PC-9 (cell line): ENCODE measurements at regions not wholly inside any gene's neighbourhood (a gene's known extent, or its start where the extent isn't known, plus 50 kb on each side); places are given as distances from the start of the nearest gene placed in this dataset.

ENCODE experiments used
- BruUV-seq: library from RNA; stranded (reverse); fragments of 400-500 nt; replicated peaks from 2 replicates; lab custom pipeline; 2021; lab: Mats Ljungman, UMichigan
- CTCF ChIA-PET: fragments of 300-600 bp; sonication (Branson Sonifier 250); formaldehyde crosslinking; loops from one replicate; lab custom pipeline; 2022; ENCODE audit warnings: antibody characterized with exemption; lab: Charles Lee
- POLR2A ChIA-PET: fragments of 300-600 bp; sonication (Branson Sonifier 250); formaldehyde crosslinking; loops from one replicate; lab custom pipeline; 2022; ENCODE audit warnings: antibody characterized with exemption; ENCODE audit not compliant: unreplicated experiment; lab: Charles Lee
- DNase-seq, 2 experiments: peaks; one replicate each; pipeline versions ENCODE4 v3.0.0 to v3.0.0-alpha.2; 2015 to 2022; ENCODE audit warnings: mixed read lengths in 1 of 2
- H2AFZ ChIP-seq: fragments of 200-600 bp; sonication (generic); 2 replicates; pipeline ENCODE4 v1.8.1; 2017; ENCODE audit warnings: antibody characterized with exemption
- H3F3A ChIP-seq: fragments of 200-600 bp; sonication (generic); 2 replicates; pipeline ENCODE4 v1.8.1; 2017; ENCODE audit warnings: antibody characterized with exemption, mild to moderate bottlenecking, low read depth; ENCODE audit not compliant: insufficient read depth
- H3K27ac ChIP-seq: fragments of 200-600 bp; sonication (generic); 2 replicates; pipeline ENCODE4 v1.6.1; 2016; ENCODE audit warnings: mixed run types
- H3K27me3 ChIP-seq: fragments of 200-600 bp; sonication (generic); 2 replicates; pipeline ENCODE4 v1.6.1; 2016; ENCODE audit warnings: low read depth, mixed run types; ENCODE audit not compliant: insufficient read depth
- H3K36me3 ChIP-seq: fragments of 200-600 bp; sonication (generic); 2 replicates; pipeline ENCODE4 v1.6.1; 2016; ENCODE audit warnings: low read depth, mixed run types
- H3K4me1 ChIP-seq: fragments of 200-600 bp; sonication (generic); replicated peaks from 2 replicates; pipeline ENCODE4 v1.6.1; 2016; ENCODE audit warnings: mixed run types; ENCODE audit not compliant: insufficient read depth
- H3K4me2 ChIP-seq: fragments of 200-600 bp; sonication (generic); 2 replicates; pipeline ENCODE4 v1.6.1; 2017; ENCODE audit warnings: mixed run types
- H3K4me3 ChIP-seq: fragments of 200-600 bp; sonication (generic); 2 replicates; pipeline ENCODE4 v1.6.1; 2016; ENCODE audit warnings: mixed run types
- H3K79me2 ChIP-seq: fragments of 200-600 bp; sonication (generic); 2 replicates; pipeline ENCODE4 v1.6.1; 2017; ENCODE audit warnings: low read depth, mixed run types
- H3K9me2 ChIP-seq: fragments of 200-600 bp; sonication (generic); 2 replicates; pipeline ENCODE4 v1.8.1; 2017; ENCODE audit warnings: mild to moderate bottlenecking; ENCODE audit not compliant: insufficient read depth
- H3K9me3 ChIP-seq: fragments of 200-600 bp; sonication (generic); 2 replicates; pipeline ENCODE4 v1.8.1; 2016; ENCODE audit warnings: low read depth; ENCODE audit not compliant: insufficient read depth
- H4K20me1 ChIP-seq: fragments of 200-600 bp; sonication (generic); 2 replicates; pipeline ENCODE4 v1.8.1; 2017; ENCODE audit not compliant: insufficient read depth
- EZH2 ChIP-seq: fragments of 200-600 bp; sonication (generic); IDR thresholded peaks from 2 replicates; pipeline ENCODE4 v1.8.0; 2017; ENCODE audit warnings: antibody characterized with exemption, low read depth
- intact Hi-C: fragments of 100-400 bp; cut with micrococcal nuclease; formaldehyde crosslinking; loops from one replicate; pipeline ENCODE4 v1.10.0; 2022; ENCODE audit not compliant: unreplicated experiment
- TF ChIP-seq, protein P1 (sequence below): fragments of 200-600 bp; sonication (generic); conservative IDR thresholded peaks from 2 replicates; pipeline ENCODE4 v1.6.1; 2017; ENCODE audit warnings: mixed run types, antibody characterized with exemption, mild to moderate bottlenecking, moderate library complexity

DNA sequence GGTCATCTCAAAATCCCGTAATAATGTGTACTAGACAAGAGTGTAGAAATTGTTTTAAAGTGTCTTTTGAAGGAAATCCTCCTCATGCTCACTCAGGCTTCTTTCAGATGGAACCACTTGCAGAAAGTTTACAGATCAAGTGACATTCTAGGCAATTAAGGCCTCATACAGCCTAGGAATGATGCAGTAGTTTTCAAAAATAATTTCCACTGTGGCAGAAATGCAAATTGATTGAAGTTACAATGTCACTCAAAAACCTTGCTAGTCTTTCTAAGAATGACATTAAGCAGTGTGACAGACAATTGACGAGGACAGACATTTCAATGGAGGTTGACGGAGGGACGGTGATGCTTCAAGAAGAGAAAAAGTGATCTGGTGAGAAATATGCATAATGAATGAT, 53.5 kb upstream of the CDH8 start:
- H3K4me2 ChIP-seq = no peak overlapping the region
- ChIA-PET CTCF (no interaction called here), POLR2A (no interaction called here)
- DNase-seq = no peak
- H3K27ac ChIP-seq = no peak overlapping the region
- H4K20me1 ChIP-seq = no peaks in the 10 kb centered on the region
- no peaks in the 10 kb centered on the region for H3K9me2 ChIP-seq
- H3K27me3 ChIP-seq = no peaks in the 10 kb centered on the region
- no peaks in the 10 kb centered on the region for H3F3A ChIP-seq
- no peak for TF ChIP-seq EZH2
- TF ChIP-seq, protein P1, sequence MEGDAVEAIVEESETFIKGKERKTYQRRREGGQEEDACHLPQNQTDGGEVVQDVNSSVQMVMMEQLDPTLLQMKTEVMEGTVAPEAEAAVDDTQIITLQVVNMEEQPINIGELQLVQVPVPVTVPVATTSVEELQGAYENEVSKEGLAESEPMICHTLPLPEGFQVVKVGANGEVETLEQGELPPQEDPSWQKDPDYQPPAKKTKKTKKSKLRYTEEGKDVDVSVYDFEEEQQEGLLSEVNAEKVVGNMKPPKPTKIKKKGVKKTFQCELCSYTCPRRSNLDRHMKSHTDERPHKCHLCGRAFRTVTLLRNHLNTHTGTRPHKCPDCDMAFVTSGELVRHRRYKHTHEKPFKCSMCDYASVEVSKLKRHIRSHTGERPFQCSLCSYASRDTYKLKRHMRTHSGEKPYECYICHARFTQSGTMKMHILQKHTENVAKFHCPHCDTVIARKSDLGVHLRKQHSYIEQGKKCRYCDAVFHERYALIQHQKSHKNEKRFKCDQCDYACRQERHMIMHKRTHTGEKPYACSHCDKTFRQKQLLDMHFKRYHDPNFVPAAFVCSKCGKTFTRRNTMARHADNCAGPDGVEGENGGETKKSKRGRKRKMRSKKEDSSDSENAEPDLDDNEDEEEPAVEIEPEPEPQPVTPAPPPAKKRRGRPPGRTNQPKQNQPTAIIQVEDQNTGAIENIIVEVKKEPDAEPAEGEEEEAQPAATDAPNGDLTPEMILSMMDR = no peak
- no TSS peak for BruUV-seq
- intact Hi-C loops = no loop called here
- H3K79me2 ChIP-seq = no peaks in the 10 kb centered on the region
- no peaks in the 10 kb centered on the region for H3K4me1 ChIP-seq
- no peak overlapping the region for H3K4me3 ChIP-seq
- H3K36me3 ChIP-seq = no peaks in the 10 kb centered on the region
- H2AFZ ChIP-seq = no peak overlapping the region
- no peaks in the 10 kb centered on the region for H3K9me3 ChIP-seq

DNA sequence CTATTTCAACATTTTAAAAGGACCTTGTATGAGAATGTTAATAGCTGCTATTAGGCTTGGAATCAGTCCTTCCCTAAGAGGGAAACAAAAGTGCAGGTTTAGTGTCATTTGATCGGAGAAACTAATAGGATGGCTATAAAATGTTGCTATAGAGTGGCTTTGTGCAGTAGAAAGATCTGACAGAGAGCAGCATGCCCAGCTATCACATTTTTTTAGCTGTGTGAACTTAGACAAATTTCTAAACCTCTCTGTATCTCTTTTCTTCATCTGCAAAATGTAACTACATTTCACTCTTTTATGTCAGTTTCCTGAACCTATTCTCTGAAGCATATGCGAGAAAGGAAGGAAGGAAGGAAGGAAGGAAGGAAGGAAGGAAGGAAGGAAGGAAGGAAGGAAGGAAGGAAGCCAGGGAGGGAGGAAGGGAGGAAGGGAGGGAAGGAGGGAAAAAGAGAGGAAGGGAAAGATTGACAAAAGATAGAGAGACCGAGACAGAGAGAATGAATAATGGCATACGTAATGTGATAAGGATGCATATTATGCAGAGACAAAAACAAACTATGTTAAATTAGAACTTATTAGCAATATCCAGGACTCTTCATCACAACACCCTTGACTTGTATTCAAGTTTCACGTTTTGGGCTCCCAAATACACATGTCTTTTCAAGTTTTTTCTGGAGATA, 52.6 kb upstream of the CDH8 start:
- Histone ChIP-seq H4K20me1 (no peaks in the 10 kb centered on the region), H3K36me3 (no peaks in the 10 kb centered on the region), H3K4me2 (no peak overlapping the region), H3K9me2 (no peaks in the 10 kb centered on the region), H2AFZ (no peak overlapping the region), H3K27ac (no peak overlapping the region), H3K79me2 (no peaks in the 10 kb centered on the region), H3K9me3 (no peaks in the 10 kb centered on the region), H3K27me3 (no peaks in the 10 kb centered on the region), H3K4me3 (no peak overlapping the region), H3F3A (no peaks in the 10 kb centered on the region), H3K4me1 (no peaks in the 10 kb centered on the region)
- ChIA-PET CTCF (no interaction called here), POLR2A (no interaction called here)
- no peak for TF ChIP-seq EZH2
- TF ChIP-seq, protein P1 = no peak
- intact Hi-C loops = no loop called here
- DNase-seq = no peak
- BruUV-seq = no TSS peak
